H1 (cell line): ENCODE measurements at regions not wholly inside any gene's neighbourhood (a gene's known extent, or its start where the extent isn't known, plus 50 kb on each side); places are given as distances from the start of the nearest gene placed in this dataset.

ENCODE experiments used
- CTCF ChIA-PET: fragments of 300-600 bp; sonication (Branson Sonifier 250); formaldehyde crosslinking; loops from one replicate; lab custom pipeline; 2021; ENCODE audit not compliant: partially characterized antibody; lab: Charles Lee
- POLR2A ChIA-PET: fragments of 300-600 bp; sonication (Branson Sonifier 250); formaldehyde crosslinking; loops from one replicate; lab custom pipeline; 2021; ENCODE audit warnings: inconsistent platforms; ENCODE audit not compliant: partially characterized antibody; lab: Charles Lee
- DNase-seq, 2 experiments: peaks; one replicate each; pipeline versions ENCODE4 v3.0.0 to v3.0.0-alpha.2; 2010 to 2022; ENCODE audit warnings: low spot score in 2 of 2, low read depth in 1 of 2, mixed read lengths in 1 of 2
- FAIRE-seq: peaks from 2 replicates; lab custom pipeline; 2011; peaks lifted over from hg19 to GRCh38; lab: Jason Lieb, UNC
- H2AFZ ChIP-seq: 2 replicates; pipeline ENCODE4 v1.8.1; 2012; ENCODE audit warnings: low read length, inconsistent platforms
- H2AK5ac ChIP-seq: 2 replicates; pipeline ENCODE4 v1.6.1; 2013; ENCODE audit warnings: low read depth, low read length
- H2BK120ac ChIP-seq: replicated peaks from 2 replicates; pipeline ENCODE3; 2013; ENCODE audit warnings: low read depth, low read length, inconsistent platforms
- H2BK12ac ChIP-seq: 2 replicates; pipeline ENCODE4 v1.6.1; 2013; ENCODE audit warnings: low read depth, low read length
- H2BK15ac ChIP-seq: 2 replicates; pipeline ENCODE4 v1.6.1; 2013; ENCODE audit warnings: low read length
- H2BK20ac ChIP-seq: 2 replicates; pipeline ENCODE4 v1.6.1; 2013; ENCODE audit warnings: low read length
- H2BK5ac ChIP-seq: 2 replicates; pipeline ENCODE4 v1.6.1; 2013; ENCODE audit warnings: low read depth, low read length
- H3K14ac ChIP-seq: 2 replicates; pipeline ENCODE4 v1.6.1; 2013; ENCODE audit warnings: inconsistent platforms; ENCODE audit not compliant: insufficient read length
- H3K18ac ChIP-seq: 2 replicates; pipeline ENCODE4 v1.6.1; 2013; ENCODE audit warnings: low read length; ENCODE audit errors: extremely low read depth
- H3K23ac ChIP-seq: 2 replicates; pipeline ENCODE4 v1.6.1; 2013; ENCODE audit warnings: inconsistent platforms; ENCODE audit not compliant: insufficient read length
- H3K23me2 ChIP-seq: 2 replicates; pipeline ENCODE4 v1.6.1; 2013; ENCODE audit warnings: low read depth, low read length
- H3K27ac ChIP-seq: 2 replicates; pipeline ENCODE4 v1.6.1; 2011; ENCODE audit warnings: low read depth, low read length, inconsistent platforms
- H3K27me3 ChIP-seq, 4 experiments: replicated peaks in 1 of 4; 1 replicate in 1 of 4; 2 replicates in 3 of 4; pipeline versions ENCODE4 v1.6.1 to v1.8.1; 2011 to 2013; ENCODE audit warnings: low read length in 3 of 4, mild to moderate bottlenecking in 3 of 4, inconsistent platforms in 2 of 4, mixed read lengths in 2 of 4, moderate library complexity in 1 of 4; ENCODE audit not compliant: control insufficient read depth in 3 of 4, insufficient read depth in 3 of 4; ENCODE audit errors: extremely low read depth in 1 of 4
- H3K36me3 ChIP-seq, 4 experiments: 2 replicates each; pipeline versions ENCODE4 v1.6.1 to v1.8.1; 2011 to 2013; ENCODE audit warnings: mild to moderate bottlenecking in 4 of 4, low read length in 3 of 4, moderate library complexity in 2 of 4, control low read depth in 1 of 4, inconsistent platforms in 1 of 4; ENCODE audit not compliant: insufficient read depth in 4 of 4, control insufficient read depth in 2 of 4
- H3K4ac ChIP-seq: replicated peaks from 2 replicates; pipeline ENCODE3; 2013; ENCODE audit warnings: low read length, low read depth, mixed read lengths, inconsistent platforms; ENCODE audit not compliant: insufficient read length
- H3K4me1 ChIP-seq, 4 experiments: replicated peaks in 1 of 4; 1 replicate in 1 of 4; 2 replicates in 3 of 4; pipeline versions ENCODE4 v1.6.1 to v1.8.1; 2011 to 2013; ENCODE audit warnings: low read length in 3 of 4, inconsistent platforms in 2 of 4, mixed read lengths in 1 of 4; ENCODE audit not compliant: insufficient read depth in 4 of 4, control insufficient read depth in 3 of 4
- H3K4me2 ChIP-seq, 2 experiments: 2 replicates each; pipeline versions ENCODE4 v1.6.1 to v1.8.1; 2011 to 2013; ENCODE audit warnings: low read depth in 2 of 2, low read length in 2 of 2, control low read depth in 1 of 2, inconsistent platforms in 1 of 2, mild to moderate bottlenecking in 1 of 2; ENCODE audit not compliant: insufficient read depth in 1 of 2
- H3K4me3 ChIP-seq, 4 experiments: fragments of 200-600, 300-600 bp in 1 of 4; sonication (generic), shearing (Covaris generic), sonication (Bioruptor Twin) in 1 of 4; 2 replicates each; pipeline versions ENCODE4 v1.5.1 to v1.8.1; 2011 to 2016; ENCODE audit warnings: low read length in 4 of 4, low read depth in 3 of 4, control low read depth in 2 of 4, inconsistent platforms in 2 of 4, mild to moderate bottlenecking in 2 of 4, mixed read lengths in 1 of 4, moderate library complexity in 1 of 4; ENCODE audit not compliant: insufficient read depth in 2 of 4; ENCODE audit errors: extremely low read depth in 1 of 4
- H3K56ac ChIP-seq: replicated peaks from 2 replicates; pipeline ENCODE3; 2013; ENCODE audit warnings: low read depth, mild to moderate bottlenecking, mixed read lengths, low read length, inconsistent platforms; ENCODE audit not compliant: insufficient read length
- H3K79me1 ChIP-seq: 2 replicates; pipeline ENCODE4 v1.6.1; 2013; ENCODE audit warnings: low read depth, low read length, control low read depth
- H3K79me2 ChIP-seq, 2 experiments: 2 replicates each; pipeline versions ENCODE4 v1.6.1 to v1.8.1; 2012 to 2013; ENCODE audit warnings: low read length in 2 of 2, mild to moderate bottlenecking in 2 of 2, inconsistent platforms in 1 of 2; ENCODE audit not compliant: insufficient read depth in 2 of 2, control insufficient read depth in 1 of 2
- H3K9ac ChIP-seq, 4 experiments: replicated peaks in 1 of 4; 1 replicate in 1 of 4; 2 replicates in 3 of 4; pipeline versions ENCODE4 v1.6.1 to v1.8.1; 2011 to 2013; ENCODE audit warnings: low read depth in 3 of 4, low read length in 3 of 4, control low read depth in 2 of 4, mild to moderate bottlenecking in 2 of 4, moderate library complexity in 2 of 4, inconsistent platforms in 1 of 4; ENCODE audit errors: extremely low read depth in 1 of 4
- H3K9me3 ChIP-seq, 2 experiments: 2 replicates each; pipeline versions ENCODE4 v1.6.1 to v1.8.1; 2012 to 2013; ENCODE audit warnings: mild to moderate bottlenecking in 2 of 2, moderate library complexity in 2 of 2, control low read depth in 1 of 2, inconsistent platforms in 1 of 2, low read depth in 1 of 2, low read length in 1 of 2, mixed read lengths in 1 of 2; ENCODE audit not compliant: insufficient read depth in 2 of 2
- H4K20me1 ChIP-seq, 2 experiments: replicated peaks in 1 of 2; 2 replicates each; pipeline versions ENCODE3 to v1.8.1; 2011 to 2013; ENCODE audit warnings: inconsistent platforms in 2 of 2, low read length in 2 of 2, mild to moderate bottlenecking in 1 of 2; ENCODE audit not compliant: insufficient read depth in 2 of 2, control insufficient read depth in 1 of 2
- H4K5ac ChIP-seq: 2 replicates; pipeline ENCODE4 v1.6.1; 2013; ENCODE audit warnings: low read length, low read depth, mixed read lengths, inconsistent platforms; ENCODE audit not compliant: insufficient read length
- H4K8ac ChIP-seq: 2 replicates; pipeline ENCODE4 v1.8.0; 2013; ENCODE audit warnings: mild to moderate bottlenecking, moderate library complexity, low read length, inconsistent platforms; ENCODE audit not compliant: insufficient read depth; ENCODE audit errors: extremely low read depth
- H4K91ac ChIP-seq: replicated peaks from 2 replicates; pipeline ENCODE3; 2013; ENCODE audit warnings: low read length, mixed read lengths, inconsistent platforms; ENCODE audit not compliant: insufficient read length
- GABPA ChIP-seq: IDR thresholded peaks from 2 replicates; pipeline ENCODE4 v1.6.1; 2011; ENCODE audit warnings: mild to moderate bottlenecking, low read length, moderate library complexity, borderline replicate concordance; ENCODE audit not compliant: insufficient read depth
- GTF2F1 ChIP-seq: IDR thresholded peaks from 2 replicates; pipeline ENCODE4 v1.6.1; 2012; ENCODE audit warnings: low read depth, low read length, improper control_type of control experiment, borderline replicate concordance
- RFX5 ChIP-seq: IDR thresholded peaks from 2 replicates; pipeline ENCODE4 v1.6.1; 2011; ENCODE audit warnings: low read depth, low read length, improper control_type of control experiment, borderline replicate concordance
- WGBS, 2 experiments: shearing (Covaris generic) in 1 of 2; methylation state at CpG; one replicate each; pipeline versions ENCODE4 v1.1.6 to v1.1.7; 2013 to 2015; ENCODE audit warnings: low lambda C conversion rate in 2 of 2, mixed read lengths in 2 of 2, inconsistent platforms in 1 of 2, low coverage in 1 of 2, missing lambda C conversion rate in 1 of 2; ENCODE audit not compliant: insufficient replicate concordance in 2 of 2, insufficient coverage in 1 of 2, insufficient read length in 1 of 2; ENCODE audit errors: extremely low coverage in 1 of 2, missing lambda C conversion rate in 1 of 2; 5-methylcytosine and 5-hydroxymethylcytosine counted together
- TF ChIP-seq, protein P1 (sequence below), 3 experiments: IDR thresholded peaks; 1 replicate in 2 of 3; 2 replicates in 1 of 3; pipeline versions ENCODE4 v1.5.1 to v1.6.1; 2011; ENCODE audit warnings: low read length in 3 of 3, mild to moderate bottlenecking in 3 of 3, inconsistent platforms in 2 of 3, low read depth in 1 of 3, moderate library complexity in 1 of 3; ENCODE audit not compliant: insufficient read depth in 1 of 3; ENCODE audit errors: control extremely low read depth in 1 of 3

- DNase-seq (no peak), FAIRE-seq (no peak)
- TF ChIP-seq RFX5 (no peak), GTF2F1 (no peak), GABPA (no peak)
- TF ChIP-seq, protein P1, sequence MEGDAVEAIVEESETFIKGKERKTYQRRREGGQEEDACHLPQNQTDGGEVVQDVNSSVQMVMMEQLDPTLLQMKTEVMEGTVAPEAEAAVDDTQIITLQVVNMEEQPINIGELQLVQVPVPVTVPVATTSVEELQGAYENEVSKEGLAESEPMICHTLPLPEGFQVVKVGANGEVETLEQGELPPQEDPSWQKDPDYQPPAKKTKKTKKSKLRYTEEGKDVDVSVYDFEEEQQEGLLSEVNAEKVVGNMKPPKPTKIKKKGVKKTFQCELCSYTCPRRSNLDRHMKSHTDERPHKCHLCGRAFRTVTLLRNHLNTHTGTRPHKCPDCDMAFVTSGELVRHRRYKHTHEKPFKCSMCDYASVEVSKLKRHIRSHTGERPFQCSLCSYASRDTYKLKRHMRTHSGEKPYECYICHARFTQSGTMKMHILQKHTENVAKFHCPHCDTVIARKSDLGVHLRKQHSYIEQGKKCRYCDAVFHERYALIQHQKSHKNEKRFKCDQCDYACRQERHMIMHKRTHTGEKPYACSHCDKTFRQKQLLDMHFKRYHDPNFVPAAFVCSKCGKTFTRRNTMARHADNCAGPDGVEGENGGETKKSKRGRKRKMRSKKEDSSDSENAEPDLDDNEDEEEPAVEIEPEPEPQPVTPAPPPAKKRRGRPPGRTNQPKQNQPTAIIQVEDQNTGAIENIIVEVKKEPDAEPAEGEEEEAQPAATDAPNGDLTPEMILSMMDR (IDR thresholded peaks at IDR 0.05; ENCODE audit: control extremely low read depth in 1 of 3, insufficient read depth in 1 of 3, low read depth in 1 of 3, low read length in 3 of 3): no peak
- peak overlapping the region; percentile 72 for H2BK120ac ChIP-seq
- peaks cover 5 to 17% of the 10 kb centered on the region in 2 experiments; a peak in 3 of 4 replicates for H3K9me3 ChIP-seq
- H4K91ac ChIP-seq: no peak overlapping the region
- WGBS, 2 experiments: 75% methylated on average over 5 of the region's 5 CpGs; no CpG with 5 or more reads in 1 of the 2 experiments
- H3K14ac ChIP-seq: no peak overlapping the region
- H3K9ac ChIP-seq: no peak overlapping the region
- no peak overlapping the region for H2BK12ac ChIP-seq
- no peak overlapping the region; the same call in 1 of the 2 replicates for H3K18ac ChIP-seq
- H3K4me3 ChIP-seq: peak overlapping the region in 1 of 4 experiments; percentile 8; a peak in 1 of 8 replicates
- H3K4me1 ChIP-seq: peaks cover 0 to 7% (median 3%) of the 10 kb centered on the region in 4 experiments; a peak in 4 of 7 replicates
- H3K23me2 ChIP-seq: no peaks in the 10 kb centered on the region; the same call in 1 of the 2 replicates
- POLR2A ChIA-PET: no interaction called here
- CTCF ChIA-PET: interaction anchor here (0.5 to 1.3 kb wide), 7 partner anchors 8 to 252 kb away, joined by 3 to 4 read pairs (median 3); no protein-coding TSS in a partner anchor
- no peak overlapping the region for H4K5ac ChIP-seq
- peak overlapping the region; percentile 41 to 45; a peak in 2 of 4 replicates for H3K4me2 ChIP-seq
- no peak overlapping the region for H3K56ac ChIP-seq
- H3K36me3 ChIP-seq: no peaks in the 10 kb centered on the region; a peak in 1 of 8 replicates
- H2BK15ac ChIP-seq: no peak overlapping the region
- no peak overlapping the region for H2AK5ac ChIP-seq
- H3K79me1 ChIP-seq: no peaks in the 10 kb centered on the region
- H3K23ac ChIP-seq: no peak overlapping the region
- no peak overlapping the region for H4K8ac ChIP-seq
- no peak overlapping the region for H2BK5ac ChIP-seq
- no peaks in the 10 kb centered on the region for H4K20me1 ChIP-seq
- H3K4ac ChIP-seq: no peak overlapping the region
- peak overlapping the region; percentile 82; the same call in 1 of the 2 replicates for H2AFZ ChIP-seq
- H3K79me2 ChIP-seq: no peaks in the 10 kb centered on the region
- no peak overlapping the region; the same call in 1 of the 2 replicates for H3K27ac ChIP-seq
- no peak overlapping the region for H2BK20ac ChIP-seq
- H3K27me3 ChIP-seq: no peaks in the 10 kb centered on the region
Measured at GRCh38 chr4:155122382-155122781, 86.1 kb upstream of the NPY2R start.
